ENCODE measurements at regions not wholly inside any gene's neighbourhood (a gene's known extent, or its start where the extent isn't known, plus 50 kb on each side); places are given as distances from the start of the nearest gene placed in this dataset.

- FAIRE-seq, result no peak
Observed at GRCh38 chr1:168782559-168783116, 53.6 kb upstream of the DPT start.

GRCh38 chr1:168783458-168784210 lies 54.6 kb upstream of the DPT start:
- FAIRE-seq, result no peak

GRCh38 chr1:168786476-168787330 lies 57.7 kb upstream of the DPT start:
- no peak for FAIRE-seq

- FAIRE-seq, result no peak
Observed at GRCh38 chr1:168788258-168788657, 59.3 kb upstream of the DPT start.

- FAIRE-seq, result no peak
Observed at GRCh38 chr1:168789501-168789900, 60.5 kb upstream of the DPT start.

- FAIRE-seq, result no peak
Observed at GRCh38 chr1:168792142-168792541, 63.1 kb upstream of the DPT start.

- no peak for FAIRE-seq
Observed at GRCh38 chr1:168792592-168793125, 63.7 kb upstream of the DPT start.

- no peak for FAIRE-seq
Observed at GRCh38 chr1:168794057-168794456, 65.1 kb upstream of the DPT start.

- FAIRE-seq, result no peak
Observed at GRCh38 chr1:168795681-168796080, 66.7 kb upstream of the DPT start.

- no peak for FAIRE-seq
Observed at GRCh38 chr1:168799927-168800605, 71.1 kb upstream of the DPT start.

GRCh38 chr1:168801032-168801745 lies 72.2 kb upstream of the DPT start:
- FAIRE-seq, result no peak

GRCh38 chr1:168803806-168804510 lies 75.0 kb upstream of the DPT start:
- FAIRE-seq, result no peak

GRCh38 chr1:168806952-168807351 lies 77.9 kb upstream of the DPT start:
- no peak for FAIRE-seq

GRCh38 chr1:168811176-168811575 lies 82.2 kb upstream of the DPT start:
- FAIRE-seq, result no peak

GRCh38 chr1:168819668-168820067 lies 90.7 kb upstream of the DPT start:
- no peak for FAIRE-seq

- FAIRE-seq, result no peak
Observed at GRCh38 chr1:168821434-168821833, 92.4 kb upstream of the DPT start.

GRCh38 chr1:168822911-168823310 lies 93.9 kb upstream of the DPT start:
- FAIRE-seq, result no peak

- no peak for FAIRE-seq
Observed at GRCh38 chr1:168823988-168824387, 95.0 kb upstream of the DPT start.

- no peak for FAIRE-seq
Observed at GRCh38 chr1:168824418-168825065, 95.5 kb upstream of the DPT start.

GRCh38 chr1:168825129-168825528 lies 96.1 kb upstream of the DPT start:
- no peak for FAIRE-seq

- FAIRE-seq, result no peak
Observed at GRCh38 chr1:168825820-168826219, 96.8 kb upstream of the DPT start.

All from colon (tissue), 2 donors.